HCT116 (cell line): ENCODE measurements at regions not wholly inside any gene's neighbourhood (a gene's known extent, or its start where the extent isn't known, plus 50 kb on each side); places are given as distances from the start of the nearest gene placed in this dataset.

ENCODE experiments used
- ATAC-seq: fragments of 200-7000 bp; cut with Tn5 transposase; 2 replicates; pipeline ENCODE4 v1.9.1; 2020; ENCODE audit warnings: mild to moderate bottlenecking, moderate library complexity
- BruUV-seq: library from RNA; stranded (reverse); fragments of 400-500 nt; replicated peaks from 2 replicates; lab custom pipeline; 2021; lab: Mats Ljungman, UMichigan
- CTCF ChIA-PET: fragments of 300-600 bp; sonication (Branson Sonifier 250); formaldehyde crosslinking; loops from one replicate; lab custom pipeline; 2021; ENCODE audit warnings: antibody characterized with exemption; lab: Charles Lee
- POLR2A ChIA-PET: fragments of 300-600, 350-600 bp; sonication (Branson Sonifier 250); formaldehyde crosslinking; loops from one replicate; lab custom pipeline; 2021; ENCODE audit warnings: antibody characterized with exemption; lab: Charles Lee
- RAD21 ChIA-PET, 2 experiments: fragments of 300-600 bp; sonication (Branson Sonifier 250); formaldehyde crosslinking; loops; one replicate each; lab custom pipeline; 2023; ENCODE audit warnings: low total read pairs in 2 of 2; ENCODE audit not compliant: uncharacterized antibody in 2 of 2, unreplicated experiment in 2 of 2, low non-redundant PET in 1 of 2; lab: Charles Lee
- DNase-seq: peaks from one replicate; pipeline ENCODE4 v3.0.0-alpha.2; 2010; ENCODE audit warnings: low read depth, low spot score
- H2AFZ ChIP-seq: fragments of 200-600 bp; shearing (Covaris generic), sonication (generic); 2 replicates; pipeline ENCODE4 v1.6.1; 2017; ENCODE audit warnings: low read depth, mixed run types, mixed read lengths, antibody characterized with exemption, low read length; ENCODE audit not compliant: poor library complexity, severe bottlenecking
- H3K27ac ChIP-seq: 2 replicates; pipeline ENCODE4 v1.5.1; 2012; ENCODE audit warnings: low read depth, low read length
- H3K27me3 ChIP-seq: fragments of 200-600 bp; sonication (generic); 2 replicates; pipeline ENCODE4 v1.6.1; 2016; ENCODE audit warnings: mixed run types, low read length, mixed read lengths; ENCODE audit not compliant: insufficient read depth
- H3K36me3 ChIP-seq, 2 experiments: fragments of 200-500 bp in 1 of 2; fragments of 200-600 bp in 1 of 2; sonication (Bioruptor generic) in 1 of 2; sonication (generic) in 1 of 2; 2 replicates each; pipeline versions ENCODE4 v1.5.1 to v1.6.1; 2014 to 2016; ENCODE audit warnings: low read length in 2 of 2, inconsistent platforms in 1 of 2, mixed read lengths in 1 of 2, mixed run types in 1 of 2; ENCODE audit not compliant: insufficient read depth in 2 of 2, control insufficient read depth in 1 of 2
- H3K4me1 ChIP-seq, 2 experiments: fragments of 200-600 bp in 1 of 2; sonication (generic) in 1 of 2; 2 replicates each; pipeline versions ENCODE4 v1.5.1 to v1.6.1; 2012 to 2017; ENCODE audit warnings: low read length in 2 of 2, inconsistent platforms in 1 of 2, mild to moderate bottlenecking in 1 of 2, mixed read lengths in 1 of 2, mixed run types in 1 of 2, moderate library complexity in 1 of 2; ENCODE audit not compliant: insufficient read depth in 2 of 2, control insufficient read depth in 1 of 2
- H3K4me2 ChIP-seq: fragments of 200-600 bp; sonication (generic); 2 replicates; pipeline ENCODE4 v1.6.1; 2017; ENCODE audit warnings: mixed run types, low read length, mixed read lengths
- H3K4me3 ChIP-seq, 2 experiments: fragments of 200-600 bp in 1 of 2; sonication (generic) in 1 of 2; replicated peaks in 1 of 2; 2 replicates each; pipeline ENCODE4 v1.5.1; 2011 to 2016; ENCODE audit warnings: low read length in 2 of 2, control low read depth in 1 of 2, low read depth in 1 of 2, mild to moderate bottlenecking in 1 of 2, mixed read lengths in 1 of 2, mixed run types in 1 of 2
- H3K79me2 ChIP-seq: fragments of 200-600 bp; sonication (generic); 2 replicates; pipeline ENCODE4 v1.6.1; 2017; ENCODE audit warnings: mild to moderate bottlenecking, mixed run types, low read length, moderate library complexity, mixed read lengths; ENCODE audit not compliant: insufficient read depth
- H3K9ac ChIP-seq: fragments of 200-600 bp; sonication (generic); 2 replicates; pipeline ENCODE4 v1.6.1; 2016; ENCODE audit warnings: low read length, mixed read lengths
- H3K9me2 ChIP-seq: fragments of 200-600 bp; sonication (generic), shearing (Covaris generic); 2 replicates; pipeline ENCODE4 v1.6.1; 2017; ENCODE audit warnings: mixed run types, mild to moderate bottlenecking, moderate library complexity; ENCODE audit not compliant: insufficient read depth
- H3K9me3 ChIP-seq, 2 experiments: fragments of 200-500 bp in 1 of 2; fragments of 200-600 bp in 1 of 2; sonication (Bioruptor generic) in 1 of 2; sonication (generic) in 1 of 2; 2 replicates each; pipeline ENCODE4 v1.6.1; 2014 to 2017; ENCODE audit warnings: low read length in 2 of 2, mixed read lengths in 2 of 2, inconsistent platforms in 1 of 2, low read depth in 1 of 2, mild to moderate bottlenecking in 1 of 2, mixed run types in 1 of 2, moderate library complexity in 1 of 2; ENCODE audit not compliant: control insufficient read depth in 1 of 2, insufficient read depth in 1 of 2
- H4K20me1 ChIP-seq: fragments of 200-600 bp; sonication (generic), shearing (Covaris generic); 2 replicates; pipeline ENCODE4 v1.6.1; 2017; ENCODE audit warnings: mixed run types, mild to moderate bottlenecking, moderate library complexity; ENCODE audit not compliant: insufficient read depth
- CEBPB ChIP-seq: IDR thresholded peaks from 2 replicates; pipeline ENCODE4 v1.6.1; 2012; ENCODE audit warnings: low read depth
- EGR1 ChIP-seq: IDR thresholded peaks from 2 replicates; pipeline ENCODE4 v1.6.1; 2012; ENCODE audit warnings: low read depth
- EZH2phosphoT487 ChIP-seq: fragments of 200-600 bp; IDR thresholded peaks from 2 replicates; pipeline ENCODE4 v1.6.1; 2018; ENCODE audit warnings: antibody characterized with exemption, borderline replicate concordance
- JUND ChIP-seq: IDR thresholded peaks from 2 replicates; pipeline ENCODE4 v1.6.1; 2012
- POLR2A ChIP-seq: IDR thresholded peaks from 2 replicates; pipeline ENCODE4 v1.7.0; 2011; ENCODE audit warnings: borderline replicate concordance; ENCODE audit not compliant: insufficient read depth, insufficient read length; ENCODE audit errors: extremely low read depth
- POLR2AphosphoS5 ChIP-seq: IDR thresholded peaks from 2 replicates; pipeline ENCODE4 v1.6.1; 2011; ENCODE audit warnings: mild to moderate bottlenecking, low read depth, low read length, moderate library complexity
- SP1 ChIP-seq: IDR thresholded peaks from 2 replicates; pipeline ENCODE4 v1.6.1; 2012; ENCODE audit warnings: low read depth
- SRF ChIP-seq: IDR thresholded peaks from 2 replicates; pipeline ENCODE4 v1.6.1; 2012; ENCODE audit warnings: low read depth
- TCF7L2 ChIP-seq: IDR thresholded peaks from 2 replicates; pipeline ENCODE4 v1.7.0; 2011; ENCODE audit warnings: borderline replicate concordance, inconsistent platforms; ENCODE audit not compliant: insufficient read depth, insufficient read length; ENCODE audit errors: extremely low read depth
- YY1 ChIP-seq: IDR thresholded peaks from 2 replicates; pipeline ENCODE4 v1.6.1; 2011; ENCODE audit warnings: low read length, low read depth, moderate library complexity, mild to moderate bottlenecking; ENCODE audit not compliant: insufficient replicate concordance; ENCODE audit errors: extremely low read depth
- ZNF274 ChIP-seq: fragments of 200-500 bp; sonication (Bioruptor generic); IDR thresholded peaks from 2 replicates; pipeline ENCODE4 v1.6.1; 2014; ENCODE audit warnings: mild to moderate bottlenecking, low read depth, low read length, inconsistent platforms
- intact Hi-C: fragments of 100-400 bp; cut with micrococcal nuclease; formaldehyde crosslinking; loops from 2 replicates; pipeline ENCODE4 v1.10.0; 2022
- TF ChIP-seq, protein P1 (sequence below), 3 experiments: fragments of 200-600 bp in 1 of 3; sonication (generic) in 1 of 3; IDR thresholded peaks in 2 of 3; conservative IDR thresholded peaks in 1 of 3; 2 replicates each; pipeline ENCODE4 v1.5.1; 2012 to 2017; ENCODE audit warnings: low read depth in 2 of 3, low read length in 2 of 3, antibody characterized with exemption in 1 of 3, borderline replicate concordance in 1 of 3, control low read depth in 1 of 3, mild to moderate bottlenecking in 1 of 3, mixed read lengths in 1 of 3, mixed run types in 1 of 3, moderate library complexity in 1 of 3; ENCODE audit not compliant: insufficient read depth in 1 of 3

DNA sequence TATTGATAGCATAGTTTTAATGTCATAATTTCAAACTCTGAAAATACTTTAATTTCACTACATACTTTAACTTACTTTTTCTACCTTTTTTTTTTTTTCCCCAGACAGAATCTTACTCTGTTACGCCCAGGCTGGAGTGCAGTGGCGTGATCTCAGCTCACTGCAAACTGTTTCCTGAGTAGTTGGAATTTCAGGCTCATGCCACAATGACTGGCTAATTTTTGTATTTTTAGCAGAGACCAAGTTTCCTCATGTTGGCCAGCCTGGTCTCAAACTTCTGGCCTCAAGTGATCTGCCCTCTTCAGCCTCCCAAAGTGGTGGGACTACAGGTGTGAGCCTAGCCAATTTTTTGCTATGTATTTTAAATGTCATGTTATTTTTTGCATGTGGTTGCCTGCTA is 741.6 kb downstream of the TRAM1L1 start (continued):
- TF ChIP-seq EZH2phosphoT487 (no peak), TCF7L2 (no peak), CEBPB (no peak), YY1 (no peak), JUND (no peak)
- TF ChIP-seq, all 23 proteins: peak for 0

GRCh38 chr4:116342143-116342542 is 743.2 kb downstream of the TRAM1L1 start:
- DNase-seq (no peak), ATAC-seq (no peak)
- Histone ChIP-seq H3K27ac (no peak overlapping the region), H3K4me3 (no peak overlapping the region), H4K20me1 (no peaks in the 10 kb centered on the region), H3K9me3 (no peaks in the 10 kb centered on the region), H3K9ac (no peak overlapping the region), H3K79me2 (no peaks in the 10 kb centered on the region), H3K9me2 (no peaks in the 10 kb centered on the region), H2AFZ (no peak overlapping the region), H3K27me3 (no peaks in the 10 kb centered on the region), H3K4me1 (no peaks in the 10 kb centered on the region), H3K36me3 (no peaks in the 10 kb centered on the region), H3K4me2 (no peak overlapping the region)
- TF ChIP-seq JUND (no peak), SRF (no peak), POLR2A (no peak), EGR1 (no peak), POLR2AphosphoS5 (no peak), SP1 (no peak), ZNF274 (no peak)
- TF ChIP-seq, protein P1, sequence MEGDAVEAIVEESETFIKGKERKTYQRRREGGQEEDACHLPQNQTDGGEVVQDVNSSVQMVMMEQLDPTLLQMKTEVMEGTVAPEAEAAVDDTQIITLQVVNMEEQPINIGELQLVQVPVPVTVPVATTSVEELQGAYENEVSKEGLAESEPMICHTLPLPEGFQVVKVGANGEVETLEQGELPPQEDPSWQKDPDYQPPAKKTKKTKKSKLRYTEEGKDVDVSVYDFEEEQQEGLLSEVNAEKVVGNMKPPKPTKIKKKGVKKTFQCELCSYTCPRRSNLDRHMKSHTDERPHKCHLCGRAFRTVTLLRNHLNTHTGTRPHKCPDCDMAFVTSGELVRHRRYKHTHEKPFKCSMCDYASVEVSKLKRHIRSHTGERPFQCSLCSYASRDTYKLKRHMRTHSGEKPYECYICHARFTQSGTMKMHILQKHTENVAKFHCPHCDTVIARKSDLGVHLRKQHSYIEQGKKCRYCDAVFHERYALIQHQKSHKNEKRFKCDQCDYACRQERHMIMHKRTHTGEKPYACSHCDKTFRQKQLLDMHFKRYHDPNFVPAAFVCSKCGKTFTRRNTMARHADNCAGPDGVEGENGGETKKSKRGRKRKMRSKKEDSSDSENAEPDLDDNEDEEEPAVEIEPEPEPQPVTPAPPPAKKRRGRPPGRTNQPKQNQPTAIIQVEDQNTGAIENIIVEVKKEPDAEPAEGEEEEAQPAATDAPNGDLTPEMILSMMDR (IDR thresholded peaks at IDR 0.05 in 2 of 3, conservative IDR thresholded peaks at IDR 0.05 in 1 of 3; ENCODE audit: borderline replicate concordance in 1 of 3, insufficient read depth in 1 of 3, low read depth in 2 of 3, low read length in 2 of 3): no peak
- BruUV-seq: no TSS peak
- ChIA-PET RAD21 (no interaction called here), CTCF (no interaction called here), POLR2A (no interaction called here)
- intact Hi-C loops: no loop called here
